ENCODE measurements at regions not wholly inside any gene's neighbourhood (a gene's known extent, or its start where the extent isn't known, plus 50 kb on each side); places are given as distances from the start of the nearest gene placed in this dataset.

- TF ChIP-seq, protein P1, sequence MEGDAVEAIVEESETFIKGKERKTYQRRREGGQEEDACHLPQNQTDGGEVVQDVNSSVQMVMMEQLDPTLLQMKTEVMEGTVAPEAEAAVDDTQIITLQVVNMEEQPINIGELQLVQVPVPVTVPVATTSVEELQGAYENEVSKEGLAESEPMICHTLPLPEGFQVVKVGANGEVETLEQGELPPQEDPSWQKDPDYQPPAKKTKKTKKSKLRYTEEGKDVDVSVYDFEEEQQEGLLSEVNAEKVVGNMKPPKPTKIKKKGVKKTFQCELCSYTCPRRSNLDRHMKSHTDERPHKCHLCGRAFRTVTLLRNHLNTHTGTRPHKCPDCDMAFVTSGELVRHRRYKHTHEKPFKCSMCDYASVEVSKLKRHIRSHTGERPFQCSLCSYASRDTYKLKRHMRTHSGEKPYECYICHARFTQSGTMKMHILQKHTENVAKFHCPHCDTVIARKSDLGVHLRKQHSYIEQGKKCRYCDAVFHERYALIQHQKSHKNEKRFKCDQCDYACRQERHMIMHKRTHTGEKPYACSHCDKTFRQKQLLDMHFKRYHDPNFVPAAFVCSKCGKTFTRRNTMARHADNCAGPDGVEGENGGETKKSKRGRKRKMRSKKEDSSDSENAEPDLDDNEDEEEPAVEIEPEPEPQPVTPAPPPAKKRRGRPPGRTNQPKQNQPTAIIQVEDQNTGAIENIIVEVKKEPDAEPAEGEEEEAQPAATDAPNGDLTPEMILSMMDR (IDR thresholded peaks at IDR 0.05): no peak
- TF ChIP-seq POLR2A (IDR thresholded peaks at IDR 0.05) (no peak), POLR2AphosphoS5 (IDR thresholded peaks at IDR 0.05) (no peak), EP300 (IDR thresholded peaks at IDR 0.05) (no peak)
Measured at GRCh38 chr17:79183043-79183292, 108.3 kb downstream of the ENGASE start.
